GM19025 (cell line): ENCODE measurements at regions not wholly inside any gene's neighbourhood (a gene's known extent, or its start where the extent isn't known, plus 50 kb on each side); places are given as distances from the start of the nearest gene placed in this dataset.

Experiments
- ATAC-seq: cut with Tn5 transposase; IDR thresholded peaks from one replicate; pipeline ENCODE4 v1.9.1; 2021; ENCODE audit warnings: mild to moderate bottlenecking, low read depth, moderate library complexity; ENCODE audit not compliant: unreplicated experiment

DNA sequence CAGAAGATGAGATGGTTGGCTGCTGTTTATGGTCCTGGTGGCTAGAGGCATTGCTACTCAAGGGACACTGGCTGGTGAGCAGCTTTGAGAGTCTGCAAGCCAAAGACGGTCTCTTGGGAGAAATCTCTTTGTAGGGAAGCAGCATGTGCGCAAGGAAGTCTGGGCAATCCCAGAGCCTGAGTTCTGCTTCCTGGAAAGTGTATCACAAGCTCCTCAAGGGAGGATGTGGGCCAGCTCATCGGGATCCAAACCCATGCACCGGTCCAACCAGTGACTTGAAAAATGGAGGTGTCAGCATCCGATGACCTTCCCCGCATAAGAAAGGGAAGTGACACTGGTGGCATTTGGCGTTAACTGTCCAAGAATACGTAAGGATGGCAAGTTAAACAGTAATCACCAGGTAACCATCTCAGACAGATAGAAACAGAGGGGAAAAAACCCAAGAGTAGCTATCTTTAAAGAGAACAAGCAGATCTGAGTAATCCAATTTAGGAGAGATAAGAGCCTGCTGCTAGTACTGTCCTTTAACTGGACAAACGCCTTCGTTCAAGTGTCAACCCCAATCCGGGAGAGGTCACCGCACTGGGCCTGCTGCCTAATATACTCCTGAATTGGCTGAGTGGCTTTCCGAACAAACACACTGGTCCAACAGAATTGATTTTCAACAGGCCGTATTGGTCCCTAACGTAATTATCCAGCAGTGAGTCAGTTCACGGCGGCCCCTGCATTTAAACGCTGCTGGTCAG lies 303.0 kb upstream of the ZFHX3 start:
- ATAC-seq: no peak

DNA sequence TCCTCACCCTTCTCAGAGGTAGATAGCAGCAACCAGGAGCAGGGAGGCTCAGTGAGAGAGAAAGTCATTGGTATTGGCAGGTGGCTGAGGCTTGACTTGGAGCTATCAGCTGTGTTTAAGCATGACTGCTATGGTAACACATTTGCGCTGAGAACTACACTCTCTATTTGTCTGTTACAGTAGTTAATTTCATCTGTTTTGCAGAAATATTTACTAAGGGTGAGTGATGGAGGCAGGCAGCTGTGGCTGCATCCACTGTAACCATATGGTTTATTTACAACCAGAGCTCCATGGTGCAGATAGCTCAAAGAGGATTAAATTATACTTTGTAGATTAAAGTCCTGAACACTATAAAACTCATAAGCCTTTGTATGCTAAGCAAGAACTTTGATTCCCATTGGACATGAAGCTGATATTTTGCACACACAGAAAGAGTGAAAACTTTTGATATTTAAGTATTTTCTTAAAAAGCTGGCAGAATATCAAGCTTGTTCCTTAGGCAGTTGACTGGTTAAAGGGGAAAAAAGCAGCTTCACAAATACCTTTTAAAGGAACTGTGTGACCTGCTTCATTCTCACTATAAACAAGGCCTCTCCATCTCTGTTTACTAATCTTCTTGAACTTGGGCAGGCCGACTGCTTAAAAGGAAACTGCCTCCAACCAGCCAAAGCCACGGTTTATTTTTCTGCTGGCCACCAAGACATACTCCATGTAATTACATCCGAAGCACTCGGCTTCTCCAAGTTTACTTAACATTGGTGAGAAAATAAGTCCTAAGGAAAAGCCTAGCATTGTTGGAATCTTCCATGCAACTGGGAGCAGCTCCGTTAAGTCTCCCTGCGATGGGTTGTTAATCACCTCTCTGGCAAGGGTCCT lies 299.8 kb upstream of the ZFHX3 start:
- ATAC-seq: no peak

DNA sequence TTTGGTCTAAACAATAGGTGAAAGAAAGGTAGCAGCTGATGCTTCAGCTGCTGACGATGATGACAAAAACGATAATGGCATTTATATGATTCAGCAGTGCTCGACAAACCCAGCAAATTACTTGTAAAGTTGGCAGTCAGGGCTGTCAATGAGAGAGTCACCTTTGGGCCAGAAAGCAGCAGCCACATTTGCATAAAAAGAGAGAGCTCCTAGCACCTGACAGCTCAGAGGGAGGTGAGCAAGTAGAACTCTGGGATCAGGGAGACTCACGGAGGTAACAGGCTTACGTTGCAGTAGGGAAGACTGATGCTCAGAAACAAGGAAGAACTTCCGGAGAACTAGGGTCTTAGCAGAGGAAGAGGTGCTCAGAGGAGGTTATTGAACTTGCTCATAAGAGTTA lies 291.9 kb upstream of the ZFHX3 start:
- ATAC-seq: no peak

DNA sequence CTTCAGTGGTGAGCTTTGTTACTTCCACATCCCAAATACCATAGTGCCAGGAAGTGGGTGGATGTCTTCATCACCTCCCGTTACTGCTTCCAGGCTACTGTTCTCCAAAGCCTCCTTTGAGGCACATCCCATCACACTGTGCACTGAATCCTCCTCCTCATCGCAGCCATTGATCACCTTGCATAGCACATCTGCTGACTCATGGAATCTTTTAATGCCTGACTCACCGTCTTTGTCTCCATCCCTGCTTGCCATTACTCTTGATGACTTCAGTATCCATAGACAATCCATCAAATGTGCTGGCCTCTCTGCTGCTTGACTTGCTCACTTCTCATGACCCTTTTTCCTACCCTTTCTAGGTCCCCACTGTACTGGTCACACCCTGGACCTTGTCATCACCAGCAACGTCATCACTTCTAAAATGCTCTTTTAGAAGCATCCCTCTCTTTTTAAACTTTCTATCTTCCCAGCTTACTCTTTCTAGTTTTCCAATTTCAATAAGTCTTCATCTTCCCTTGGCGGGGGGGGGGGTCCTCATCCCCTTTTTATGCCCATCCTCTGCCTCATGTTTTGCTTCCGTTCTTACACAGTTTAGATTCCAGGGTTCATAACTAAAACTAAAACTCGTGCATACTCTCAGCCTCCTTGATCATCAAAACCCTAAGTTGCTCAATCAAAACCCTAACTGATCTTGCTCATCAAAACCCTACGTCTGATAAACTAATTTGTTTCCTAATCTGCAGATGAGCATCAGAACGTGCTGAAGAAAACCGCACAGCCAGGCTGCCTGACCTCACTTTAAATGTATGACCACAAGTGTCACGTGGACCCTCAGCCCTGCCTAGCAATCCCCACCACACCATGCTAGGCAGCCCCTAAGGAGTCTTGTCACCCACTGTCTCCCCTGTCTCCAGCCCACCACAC lies 289.7 kb upstream of the ZFHX3 start:
- ATAC-seq: no peak

DNA sequence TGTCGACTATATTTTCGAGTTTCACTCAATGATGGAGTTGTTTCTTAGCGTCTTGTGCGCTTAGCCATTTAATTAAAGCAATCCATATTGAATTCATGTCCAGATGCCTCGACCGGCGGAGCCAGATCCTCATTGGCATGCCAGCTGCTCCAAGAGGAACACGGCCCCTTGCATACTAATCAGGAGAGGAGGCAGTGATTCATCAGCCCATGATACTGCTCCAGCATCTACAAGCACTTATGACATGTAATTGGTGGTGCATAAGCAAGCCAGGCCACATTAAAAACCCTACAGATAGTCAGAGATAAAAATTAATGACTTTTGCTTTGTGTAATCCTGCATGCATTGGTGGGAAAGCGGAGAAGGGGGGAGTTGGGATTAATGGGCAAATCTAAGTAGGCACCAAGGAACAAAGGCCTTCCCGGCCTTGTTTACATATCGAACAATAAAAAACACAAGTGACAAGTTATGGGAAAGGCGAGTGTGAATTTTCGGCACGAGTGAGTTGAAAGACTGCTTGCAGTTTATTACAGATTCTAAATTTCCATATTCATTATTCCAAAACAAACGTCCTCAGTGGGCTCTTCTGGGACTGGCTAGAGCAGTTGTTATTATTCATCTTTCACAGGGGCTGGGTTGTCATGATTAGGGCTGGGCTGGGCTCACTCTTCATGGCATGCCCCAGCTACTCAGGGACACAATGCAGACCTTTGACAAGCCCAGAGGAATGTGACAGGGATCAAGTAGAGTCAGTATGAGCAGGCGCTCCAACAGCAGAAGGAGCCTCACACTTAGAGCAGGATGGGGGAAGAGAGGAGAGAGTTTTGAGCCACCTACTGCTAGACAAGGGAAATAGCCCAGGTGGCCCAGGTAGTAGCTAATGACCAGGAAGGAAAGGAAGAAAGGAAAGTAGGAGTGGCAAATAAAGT lies 281.7 kb upstream of the ZFHX3 start:
- ATAC-seq: no peak

DNA sequence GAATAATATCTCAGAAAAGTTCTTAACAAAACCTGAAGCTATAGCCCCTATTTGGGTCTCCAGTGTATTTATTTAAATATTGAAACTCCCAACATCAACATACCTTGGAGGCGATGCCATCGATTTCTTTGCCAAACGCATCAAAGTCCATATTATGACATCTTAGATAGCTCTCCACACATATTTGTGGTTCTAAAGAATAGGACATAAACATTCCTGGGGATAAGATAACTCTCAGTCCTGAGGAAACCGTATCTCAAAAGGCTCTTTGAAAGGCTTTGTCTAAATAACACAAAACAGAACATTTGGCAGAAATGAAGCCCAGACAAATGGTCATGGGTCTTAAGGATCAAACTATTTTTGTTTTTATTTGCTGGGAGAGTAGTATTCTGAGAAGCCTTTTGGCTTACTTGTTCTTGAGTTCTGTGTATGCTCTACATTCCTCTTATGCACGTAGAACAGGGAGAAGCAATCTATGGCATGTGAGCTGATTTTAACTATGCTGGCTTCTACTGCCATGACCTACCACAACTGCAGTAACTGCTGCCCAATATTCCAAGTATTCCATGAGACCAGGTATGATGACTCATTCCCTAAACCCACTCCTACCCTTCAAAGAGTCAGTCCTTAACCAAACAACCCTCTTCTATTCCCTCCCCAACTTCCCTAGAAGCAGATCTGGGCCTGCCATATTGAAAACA lies 279.0 kb upstream of the ZFHX3 start:
- ATAC-seq: no peak

DNA sequence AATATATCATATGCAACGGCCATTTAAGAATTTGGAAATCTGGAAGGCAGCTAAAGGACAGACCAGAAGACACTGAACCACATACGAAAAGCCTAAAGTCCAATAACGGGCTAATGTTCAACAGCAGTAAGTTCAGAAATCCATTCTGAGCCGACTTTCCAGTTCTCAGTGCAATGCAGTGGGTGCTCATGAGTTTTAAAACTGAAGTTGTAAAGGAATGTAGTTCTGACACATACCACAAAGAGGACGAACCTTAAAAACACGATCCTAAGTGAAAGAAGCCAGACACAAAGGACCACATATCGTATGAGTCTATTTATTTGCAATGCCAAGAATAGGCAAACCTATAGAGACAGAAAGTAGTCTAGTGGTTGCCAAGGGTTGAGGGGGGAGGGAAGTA lies 278.3 kb upstream of the ZFHX3 start:
- no peak for ATAC-seq

DNA sequence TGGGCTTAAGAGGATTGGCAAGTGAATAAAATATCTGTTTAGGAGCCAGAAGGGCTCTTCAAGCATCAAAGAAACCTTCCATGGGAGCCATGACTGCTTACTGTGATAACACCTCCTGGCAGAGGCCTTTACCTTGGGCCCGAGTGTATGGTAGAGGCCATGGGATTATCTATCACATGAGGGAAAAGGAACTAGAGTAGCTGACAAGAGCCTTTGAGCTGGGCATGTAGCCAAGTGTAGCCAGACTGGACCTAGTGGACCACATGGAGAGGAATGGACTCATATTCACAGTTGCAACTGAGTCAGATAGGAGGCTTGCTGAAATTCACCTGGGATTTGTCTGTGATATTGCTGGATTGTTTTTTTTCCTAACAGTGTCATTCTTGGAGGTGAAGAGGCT lies 276.0 kb upstream of the ZFHX3 start:
- ATAC-seq: no peak

DNA sequence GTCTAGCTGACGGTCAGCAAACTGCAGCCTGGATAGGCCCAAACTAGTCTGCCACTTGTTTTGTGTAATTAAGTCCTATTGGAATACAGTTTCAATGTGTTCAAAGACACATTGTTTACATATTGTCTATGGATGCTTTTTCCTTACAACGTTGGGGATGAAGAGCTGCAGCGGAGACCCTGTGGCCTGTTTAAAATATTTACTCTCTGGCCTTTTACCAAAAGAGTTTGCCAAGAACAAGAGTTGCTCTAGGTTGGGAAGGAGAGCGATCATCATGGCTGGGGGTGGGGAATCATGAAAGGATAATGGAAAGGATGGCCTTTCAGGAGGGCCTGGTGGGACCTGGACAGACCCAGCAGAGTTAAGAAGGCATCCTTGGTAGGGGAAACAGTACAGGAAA lies 274.9 kb upstream of the ZFHX3 start:
- ATAC-seq: no peak

DNA sequence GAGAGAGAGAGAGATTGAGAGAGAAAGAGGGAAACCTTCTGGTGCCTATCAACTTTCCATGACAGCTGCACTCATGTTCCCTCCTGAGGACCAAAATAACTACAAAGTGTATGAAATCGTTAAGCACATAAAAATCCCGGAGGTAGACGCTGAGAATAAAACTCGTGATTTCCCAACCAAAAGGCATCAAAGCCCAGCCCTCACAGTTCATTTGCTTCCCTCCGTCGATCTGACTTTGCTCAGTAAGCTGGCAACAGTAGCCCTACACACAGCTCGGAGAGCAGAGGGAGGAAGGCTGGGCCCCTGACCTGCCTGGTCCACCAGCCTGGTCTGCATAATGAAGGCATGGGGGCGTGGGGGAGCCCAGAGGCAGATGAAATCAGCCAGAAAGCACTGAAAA lies 273.9 kb upstream of the ZFHX3 start:
- ATAC-seq: no peak

DNA sequence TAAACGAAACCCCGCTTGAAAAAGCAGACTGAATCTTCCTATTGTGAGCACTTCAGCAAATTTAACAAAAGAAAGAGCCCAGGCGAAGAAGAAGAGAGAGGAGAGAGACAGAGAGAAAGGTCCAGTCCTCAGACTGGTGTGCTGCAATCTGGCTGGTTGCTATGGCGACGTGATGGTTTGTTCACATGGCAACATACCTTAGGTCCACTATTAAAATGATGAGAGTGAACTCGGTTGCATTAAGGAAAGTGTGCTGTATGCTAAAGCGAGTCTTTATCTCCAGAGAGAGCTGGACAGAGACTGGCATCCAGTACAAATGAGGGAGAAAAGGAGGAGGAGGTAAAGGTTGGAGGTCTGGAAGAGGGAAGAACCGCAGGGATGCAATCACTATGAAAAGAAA lies 271.8 kb upstream of the ZFHX3 start:
- ATAC-seq: no peak

DNA sequence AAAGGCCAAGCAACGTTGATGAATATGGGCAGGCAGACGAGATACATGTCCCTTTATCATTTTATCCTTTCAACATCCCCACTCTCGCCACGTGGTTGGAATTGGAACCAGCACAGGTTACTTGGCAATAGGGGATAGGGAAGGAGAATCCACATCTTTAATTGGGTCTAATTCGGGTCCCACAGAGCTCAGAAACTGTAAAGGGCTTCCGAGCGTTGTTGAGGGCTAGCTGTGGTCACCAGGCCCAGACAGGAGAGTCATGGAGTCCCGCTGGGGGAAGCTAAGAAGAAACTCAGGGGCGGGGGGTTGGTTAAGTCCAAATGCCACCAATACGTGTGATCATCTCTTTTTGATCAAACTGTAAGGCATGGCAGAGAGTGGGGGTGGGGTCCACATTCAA lies 271.3 kb upstream of the ZFHX3 start:
- ATAC-seq: no peak

DNA sequence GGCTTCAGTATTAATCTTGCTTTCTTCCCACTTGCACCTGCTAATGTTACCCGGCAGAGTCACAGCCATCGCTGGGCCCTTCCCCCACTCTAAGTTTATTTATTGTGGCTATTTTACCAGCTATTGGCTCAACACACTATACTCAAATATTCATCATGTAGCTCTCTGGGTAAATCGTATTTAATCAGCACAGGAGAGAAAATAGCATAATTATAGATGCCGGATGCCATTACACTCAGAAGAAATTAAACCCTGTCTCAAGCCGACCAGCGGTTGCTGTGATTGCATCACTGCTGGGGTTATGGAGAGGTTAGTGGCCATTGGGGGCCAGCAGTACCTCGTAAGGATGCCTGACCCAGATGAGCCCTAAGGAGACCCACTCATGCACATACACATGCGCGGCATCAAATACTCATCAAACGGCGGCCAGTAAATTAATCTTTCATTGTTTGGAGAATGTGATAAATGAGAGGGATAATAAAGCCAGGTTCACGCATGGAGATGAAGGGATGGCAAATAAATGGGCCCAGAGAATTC lies 269.5 kb upstream of the ZFHX3 start:
- no peak for ATAC-seq

DNA sequence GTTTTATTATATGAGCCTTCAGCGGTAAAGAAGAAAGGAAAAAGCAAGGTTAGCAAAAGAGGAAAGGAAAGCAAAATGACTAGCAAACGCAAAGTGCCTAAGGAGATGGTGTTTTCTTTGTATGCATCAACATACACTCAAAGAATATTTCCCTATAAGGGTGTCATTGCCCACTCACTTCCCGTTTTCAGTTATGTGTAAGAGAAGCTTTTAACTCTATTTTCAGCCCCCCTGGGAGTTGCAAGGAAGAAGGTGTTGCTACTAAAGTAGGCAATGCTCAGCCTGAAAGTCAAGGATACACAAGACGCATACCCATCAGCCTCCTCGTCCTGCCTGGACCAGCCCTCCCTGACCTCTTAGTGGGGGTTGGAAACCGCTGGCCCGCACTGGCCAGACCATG lies 267.7 kb upstream of the ZFHX3 start:
- ATAC-seq: peak; percentile 84

DNA sequence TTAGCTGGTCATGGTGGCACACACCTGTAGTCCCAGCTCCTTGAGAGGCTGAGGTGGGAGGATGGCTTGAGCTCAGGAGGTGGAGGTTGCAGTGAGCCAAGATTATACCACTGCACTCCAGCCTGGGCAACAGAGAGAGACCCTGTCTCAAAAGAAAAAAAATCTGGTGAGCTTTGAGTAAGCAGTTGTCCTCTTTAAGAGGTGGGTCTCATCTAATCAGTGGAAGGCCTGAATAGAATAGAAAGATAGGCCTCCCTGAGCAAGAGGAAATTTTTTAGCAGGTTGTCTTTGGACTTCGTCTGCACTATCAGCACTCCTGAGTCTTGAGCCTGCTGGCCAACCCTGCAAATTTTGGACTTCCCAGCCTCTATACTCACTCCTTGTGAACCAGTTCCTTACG lies 266.0 kb upstream of the ZFHX3 start:
- no peak for ATAC-seq

DNA sequence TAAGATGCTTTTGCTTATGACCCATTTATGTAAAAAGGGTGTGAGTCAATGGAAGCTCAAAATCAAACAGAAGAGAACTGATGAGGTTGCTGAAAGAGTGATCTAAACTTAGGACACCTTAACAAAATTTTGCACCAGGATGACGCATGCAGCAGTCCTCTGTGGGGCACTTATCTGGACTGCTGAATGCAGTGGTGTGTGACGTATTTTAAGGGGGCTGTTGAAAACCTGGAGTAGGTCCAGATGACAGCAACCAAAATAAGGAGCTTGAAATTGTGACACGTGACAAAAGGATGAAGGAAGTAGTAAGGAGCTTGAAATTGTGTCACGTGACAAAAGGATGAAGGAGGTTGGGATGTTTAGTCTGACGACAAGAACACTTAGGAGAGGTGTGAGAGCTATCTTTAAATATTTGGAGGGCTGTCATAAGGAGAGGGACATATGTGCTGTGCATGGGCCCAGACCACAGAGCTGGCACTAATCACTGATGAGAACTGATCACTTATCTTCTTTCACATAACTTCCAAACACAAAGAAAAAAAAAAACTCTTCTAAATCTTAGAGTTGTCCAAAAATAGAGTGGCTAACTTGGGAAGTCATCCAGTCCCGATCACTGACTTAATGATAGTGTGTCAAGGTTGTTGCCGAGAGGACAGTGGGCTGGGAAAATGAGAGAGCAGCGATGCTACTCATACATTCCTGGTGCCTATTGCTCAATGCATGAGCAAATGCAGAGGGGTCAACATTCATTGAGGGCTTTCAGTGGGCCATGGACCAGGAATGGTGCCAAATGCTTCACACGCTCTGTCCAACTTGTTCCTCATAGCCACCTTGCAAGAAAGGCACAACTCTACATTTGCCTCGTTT lies 264.2 kb upstream of the ZFHX3 start:
- ATAC-seq: no peak

DNA sequence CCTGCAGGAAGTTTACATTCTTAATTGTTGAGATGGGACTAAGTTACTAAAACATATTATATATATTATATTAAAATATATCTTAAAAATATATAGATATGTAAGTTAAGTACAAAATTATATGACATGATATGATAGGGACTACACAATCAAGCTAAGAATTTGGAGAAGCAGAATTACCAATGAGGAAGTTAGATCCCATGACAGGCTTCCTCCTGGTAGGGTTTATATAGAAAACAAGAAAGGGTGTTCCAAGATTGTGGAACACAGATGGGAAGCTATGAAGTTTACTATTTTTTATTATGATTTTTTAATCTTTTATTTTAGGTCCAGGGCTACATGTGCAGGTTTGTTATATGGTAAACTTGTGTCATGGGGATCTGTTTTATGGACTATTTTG lies 260.8 kb upstream of the ZFHX3 start:
- no peak for ATAC-seq

DNA sequence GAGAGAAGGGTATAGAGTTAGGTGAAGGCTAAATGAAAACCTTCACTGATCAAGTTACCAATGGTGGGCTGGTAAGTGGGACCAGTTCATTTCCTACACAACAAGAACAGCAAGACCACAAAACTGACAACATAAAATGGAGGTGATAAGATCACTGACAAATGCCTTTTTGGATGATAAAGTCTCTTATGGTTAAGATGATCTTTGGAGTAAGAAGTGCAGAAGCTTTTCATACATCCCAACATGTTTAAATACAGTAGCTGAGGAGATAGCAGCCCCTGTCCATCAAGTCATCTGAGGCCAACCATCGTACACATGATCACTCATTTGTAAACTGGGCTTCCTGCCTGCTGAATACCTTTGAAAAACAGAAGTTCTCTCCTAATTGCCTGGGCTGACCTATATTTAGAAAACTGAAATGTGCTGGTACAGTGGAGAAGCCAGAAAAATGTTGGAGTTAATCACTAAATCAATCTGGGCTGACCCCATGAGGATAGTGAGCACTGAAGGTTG lies 259.0 kb upstream of the ZFHX3 start:
- ATAC-seq: no peak
